Endothelial cell of umbilical vein (primary cell): ENCODE measurements at regions not wholly inside any gene's neighbourhood (a gene's known extent, or its start where the extent isn't known, plus 50 kb on each side); places are given as distances from the start of the nearest gene placed in this dataset.

Source experiments
- BruUV-seq: library from RNA; stranded (reverse); fragments of 400-500 nt; replicated peaks from 2 replicates; lab custom pipeline; 2021; lab: Mats Ljungman, UMichigan
- CTCF ChIA-PET: fragments of 300-600, 350-600 bp; sonication (Branson Sonifier 250); formaldehyde crosslinking; loops from one replicate; lab custom pipeline; 2021; ENCODE audit warnings: antibody characterized with exemption, inconsistent platforms; lab: Charles Lee
- POLR2A ChIA-PET: fragments of 300-600, 350-600 bp; sonication (Branson Sonifier 250); formaldehyde crosslinking; loops from one replicate; lab custom pipeline; 2021; ENCODE audit warnings: antibody characterized with exemption, inconsistent platforms; lab: Charles Lee
- DNase-seq: peaks from one replicate; pipeline ENCODE4 v3.0.0-alpha.2; 2011; ENCODE audit warnings: low read depth, low spot score
- FAIRE-seq: peaks from 2 replicates; lab custom pipeline; 2011; peaks lifted over from hg19 to GRCh38; lab: Jason Lieb, UNC
- H2AFZ ChIP-seq: 2 replicates; pipeline ENCODE4 v1.6.0; 2012; ENCODE audit warnings: low read depth, low read length, control low read depth, inconsistent platforms
- H3K27ac ChIP-seq: 2 replicates; pipeline ENCODE4 v1.5.1; 2011; ENCODE audit warnings: low read depth, mild to moderate bottlenecking, control low read depth, low read length, moderate library complexity; ENCODE audit not compliant: insufficient read depth
- H3K27me3 ChIP-seq, 2 experiments: 2 replicates each; pipeline versions ENCODE4 v1.6.0 to v1.6.1; 2011; ENCODE audit warnings: low read length in 2 of 2, mixed read lengths in 1 of 2; ENCODE audit not compliant: control insufficient read depth in 2 of 2, insufficient read depth in 2 of 2
- H3K36me3 ChIP-seq, 2 experiments: 2 replicates in 1 of 2; 3 replicates in 1 of 2; pipeline ENCODE4 v1.5.1; 2011; ENCODE audit warnings: low read length in 2 of 2, mild to moderate bottlenecking in 1 of 2, moderate library complexity in 1 of 2; ENCODE audit not compliant: control insufficient read depth in 2 of 2, insufficient read depth in 2 of 2; ENCODE audit errors: extremely low read depth in 1 of 2
- H3K4me1 ChIP-seq: 3 replicates; pipeline ENCODE4 v1.5.1; 2011; ENCODE audit warnings: mild to moderate bottlenecking, low read length; ENCODE audit not compliant: control insufficient read depth, insufficient read depth; ENCODE audit errors: extremely low read depth
- H3K4me2 ChIP-seq: 2 replicates; pipeline ENCODE4 v1.6.1; 2011; ENCODE audit warnings: low read length, control low read depth, mixed read lengths; ENCODE audit not compliant: insufficient read depth
- H3K4me3 ChIP-seq, 3 experiments: fragments of 200-600 bp in 1 of 3; sonication (generic), shearing (Covaris generic) in 1 of 3; replicated peaks in 1 of 3; 2 replicates each; pipeline ENCODE4 v1.5.1; 2011 to 2016; ENCODE audit warnings: control low read depth in 3 of 3, low read length in 3 of 3, mild to moderate bottlenecking in 2 of 3, inconsistent platforms in 1 of 3, low read depth in 1 of 3, moderate library complexity in 1 of 3; ENCODE audit not compliant: insufficient read depth in 1 of 3
- H3K79me2 ChIP-seq: 2 replicates; pipeline ENCODE4 v1.6.0; 2012; ENCODE audit warnings: low read length, inconsistent platforms; ENCODE audit not compliant: control insufficient read depth, insufficient read depth
- H3K9ac ChIP-seq: replicated peaks from 2 replicates; pipeline ENCODE3; 2011; ENCODE audit warnings: low read length, control low read depth; ENCODE audit not compliant: insufficient read depth; ENCODE audit errors: extremely low read depth
- H3K9me1 ChIP-seq: replicated peaks from 3 replicates; pipeline ENCODE4 v1.6.0; 2011; ENCODE audit warnings: mild to moderate bottlenecking, low read length; ENCODE audit not compliant: control insufficient read depth, insufficient read depth; ENCODE audit errors: extremely low read depth
- H3K9me3 ChIP-seq: replicated peaks from 2 replicates; pipeline ENCODE4 v1.5.1; 2012; ENCODE audit warnings: low read length, inconsistent platforms; ENCODE audit not compliant: control insufficient read depth, insufficient read depth
- H4K20me1 ChIP-seq: replicated peaks from 2 replicates; pipeline ENCODE3; 2011; ENCODE audit warnings: mild to moderate bottlenecking, low read length; ENCODE audit not compliant: control insufficient read depth, insufficient read depth; ENCODE audit errors: extremely low read depth
- EZH2 ChIP-seq: IDR thresholded peaks from 2 replicates; pipeline ENCODE4 v1.6.1; 2012; ENCODE audit warnings: borderline replicate concordance, low read depth, mild to moderate bottlenecking, moderate library complexity, low read length, inconsistent platforms; ENCODE audit not compliant: severe bottlenecking
- FOS ChIP-seq: IDR thresholded peaks from 2 replicates; pipeline ENCODE4 v1.6.1; 2011; ENCODE audit warnings: mild to moderate bottlenecking, low read length, moderate library complexity, borderline replicate concordance; ENCODE audit not compliant: insufficient read depth
- GATA2 ChIP-seq: IDR thresholded peaks from 2 replicates; pipeline ENCODE4 v1.7.0; 2011; ENCODE audit warnings: low read depth, mild to moderate bottlenecking, moderate library complexity, mixed read lengths, low read length; ENCODE audit not compliant: insufficient read length, insufficient read depth
- JUN ChIP-seq: IDR thresholded peaks from 2 replicates; pipeline ENCODE4 v1.6.1; 2011; ENCODE audit warnings: borderline replicate concordance, low read depth; ENCODE audit not compliant: insufficient read length, insufficient read depth
- MAX ChIP-seq: IDR thresholded peaks from 2 replicates; pipeline ENCODE4 v1.6.1; 2011; ENCODE audit not compliant: insufficient read depth, insufficient read length
- MYC ChIP-seq: IDR thresholded peaks from one replicate; pipeline ENCODE4 v1.6.1; 2011; ENCODE audit warnings: mild to moderate bottlenecking, low read depth, low read length
- POLR2AphosphoS5 ChIP-seq: IDR thresholded peaks from 2 replicates; pipeline ENCODE4 v1.6.1; 2012; ENCODE audit warnings: low read depth, mild to moderate bottlenecking, control low read depth, low read length, moderate library complexity; ENCODE audit not compliant: insufficient read depth
- dilution Hi-C: fragments of 300-500 bp; cut with MboI; formaldehyde crosslinking; loops from one replicate; pipeline ENCODE4 v1.15.0; 2019; ENCODE audit warnings: low sequenced_read_pairs; ENCODE audit not compliant: extremely low pct_ligation_motif_present
- intact Hi-C: fragments of 100-400 bp; cut with micrococcal nuclease; formaldehyde crosslinking; loops from one replicate; pipeline ENCODE4 v1.10.0; 2022
- TF ChIP-seq, protein P1 (sequence below), 2 donors: IDR thresholded peaks; 1 replicate in 1 of 2; 2 replicates in 1 of 2; pipeline ENCODE4 v1.5.1; 2011; ENCODE audit warnings: low read length in 2 of 2, mild to moderate bottlenecking in 2 of 2, moderate library complexity in 2 of 2, control low read depth in 1 of 2, inconsistent platforms in 1 of 2, low read depth in 1 of 2; ENCODE audit not compliant: insufficient read depth in 1 of 2; ENCODE audit errors: extremely low read depth in 1 of 2

GRCh38 chr22:49642331-49642730 lies 185.3 kb downstream of the BRD1 start:
- H3K9ac ChIP-seq: no peak overlapping the region
- intact Hi-C loops (no loop called here), dilution Hi-C loops (no loop called here)
- H3K27ac ChIP-seq: no peak overlapping the region
- H3K4me2 ChIP-seq: no peak overlapping the region
- no peaks in the 10 kb centered on the region for H3K4me1 ChIP-seq
- H2AFZ ChIP-seq: no peak overlapping the region
- H3K27me3 ChIP-seq: no peaks in the 10 kb centered on the region
- BruUV-seq: no TSS peak
- ChIA-PET CTCF (interaction anchor here (1.5 to 1.8 kb wide), 2 partner anchors 10 to 12 kb away, joined by 3 to 7 read pairs; no protein-coding TSS in a partner anchor), POLR2A (interaction anchor here (0.6 kb wide), 1 partner anchor 10 kb away, joined by 6 read pairs; no protein-coding TSS in a partner anchor)
- no peaks in the 10 kb centered on the region for H3K9me1 ChIP-seq
- peak; percentile 16 for DNase-seq
- no peaks in the 10 kb centered on the region for H4K20me1 ChIP-seq
- H3K79me2 ChIP-seq: no peaks in the 10 kb centered on the region
- FAIRE-seq: no peak
- no peak for TF ChIP-seq JUN
- TF ChIP-seq POLR2AphosphoS5: no peak
- TF ChIP-seq, protein P1, sequence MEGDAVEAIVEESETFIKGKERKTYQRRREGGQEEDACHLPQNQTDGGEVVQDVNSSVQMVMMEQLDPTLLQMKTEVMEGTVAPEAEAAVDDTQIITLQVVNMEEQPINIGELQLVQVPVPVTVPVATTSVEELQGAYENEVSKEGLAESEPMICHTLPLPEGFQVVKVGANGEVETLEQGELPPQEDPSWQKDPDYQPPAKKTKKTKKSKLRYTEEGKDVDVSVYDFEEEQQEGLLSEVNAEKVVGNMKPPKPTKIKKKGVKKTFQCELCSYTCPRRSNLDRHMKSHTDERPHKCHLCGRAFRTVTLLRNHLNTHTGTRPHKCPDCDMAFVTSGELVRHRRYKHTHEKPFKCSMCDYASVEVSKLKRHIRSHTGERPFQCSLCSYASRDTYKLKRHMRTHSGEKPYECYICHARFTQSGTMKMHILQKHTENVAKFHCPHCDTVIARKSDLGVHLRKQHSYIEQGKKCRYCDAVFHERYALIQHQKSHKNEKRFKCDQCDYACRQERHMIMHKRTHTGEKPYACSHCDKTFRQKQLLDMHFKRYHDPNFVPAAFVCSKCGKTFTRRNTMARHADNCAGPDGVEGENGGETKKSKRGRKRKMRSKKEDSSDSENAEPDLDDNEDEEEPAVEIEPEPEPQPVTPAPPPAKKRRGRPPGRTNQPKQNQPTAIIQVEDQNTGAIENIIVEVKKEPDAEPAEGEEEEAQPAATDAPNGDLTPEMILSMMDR (IDR thresholded peaks at IDR 0.05; ENCODE audit: extremely low read depth in 1 of 2, insufficient read depth in 1 of 2, low read depth in 1 of 2, low read length in 2 of 2): no peak
- no peak for TF ChIP-seq MYC
- no peak for TF ChIP-seq FOS
- no peak for TF ChIP-seq GATA2
- TF ChIP-seq EZH2: no peak
- TF ChIP-seq MAX: no peak
- no peaks in the 10 kb centered on the region for H3K36me3 ChIP-seq
- H3K4me3 ChIP-seq: no peak overlapping the region
- no peaks in the 10 kb centered on the region for H3K9me3 ChIP-seq
